SK-N-SH treated with all-trans-retinoic acid at 6 μM for 48 hours (cell line): ENCODE measurements at regions not wholly inside any gene's neighbourhood (a gene's known extent, or its start where the extent isn't known, plus 50 kb on each side); places are given as distances from the start of the nearest gene placed in this dataset.

Experiments used
- CREB5 ChIP-seq: fragments of 250-450 bp; sonication (Bioruptor Pico); IDR thresholded peaks from 2 replicates; pipeline ENCODE4 v1.5.1; 2020; ENCODE audit warnings: low read depth, mild to moderate bottlenecking, moderate library complexity
- CSRNP3 ChIP-seq: fragments of 250-450 bp; sonication (Bioruptor Pico); IDR thresholded peaks from 2 replicates; pipeline ENCODE4 v1.5.1; 2021; ENCODE audit warnings: mild to moderate bottlenecking, moderate library complexity
- ZFP3 ChIP-seq: fragments of 250-450 bp; sonication (Bioruptor Pico); IDR thresholded peaks from 2 replicates; pipeline ENCODE4 v1.5.0; 2020; ENCODE audit warnings: mild to moderate bottlenecking, moderate library complexity

GRCh38 chr1:239926184-239926583 lies 165.5 kb upstream of the FMN2 start:
- TF ChIP-seq CSRNP3 = no peak
- TF ChIP-seq CREB5 (CRISPR knock-in tag) = no peak
- TF ChIP-seq ZFP3 (CRISPR knock-in tag) = no peak
